ENCODE measurements at regions not wholly inside any gene's neighbourhood (a gene's known extent, or its start where the extent isn't known, plus 50 kb on each side); places are given as distances from the start of the nearest gene placed in this dataset.
A peak's percentile ranks its signal among the peaks of the same experiment; 100 is the strongest.

- POLR2A ChIA-PET = no interaction called here
- no peak for TF ChIP-seq CTCF (IDR thresholded peaks at IDR 0.05; ENCODE audit: insufficient read depth, low read depth, low read length)
- CTCF ChIA-PET = interaction anchor here (0.6 to 1.7 kb wide), 3 partner anchors 9 to 74 kb away, joined by 3 to 7 read pairs (median 6); no protein-coding TSS in a partner anchor
- DNase-seq (ENCODE audit: low read depth) = no peak
- no peak overlapping the region for H3K4me3 ChIP-seq (ENCODE audit: low read depth, low read length)
- no peaks in the 10 kb centered on the region for H3K36me3 ChIP-seq (ENCODE audit: control insufficient read depth, insufficient read depth, low read length)
- H3K27me3 ChIP-seq (ENCODE audit: control insufficient read depth, insufficient read depth, low read length) = no peaks in the 10 kb centered on the region
These were observed 56.0 kb upstream of the FNDC1 start for GRCh38 chr6:159113223-159113622.

DNA sequence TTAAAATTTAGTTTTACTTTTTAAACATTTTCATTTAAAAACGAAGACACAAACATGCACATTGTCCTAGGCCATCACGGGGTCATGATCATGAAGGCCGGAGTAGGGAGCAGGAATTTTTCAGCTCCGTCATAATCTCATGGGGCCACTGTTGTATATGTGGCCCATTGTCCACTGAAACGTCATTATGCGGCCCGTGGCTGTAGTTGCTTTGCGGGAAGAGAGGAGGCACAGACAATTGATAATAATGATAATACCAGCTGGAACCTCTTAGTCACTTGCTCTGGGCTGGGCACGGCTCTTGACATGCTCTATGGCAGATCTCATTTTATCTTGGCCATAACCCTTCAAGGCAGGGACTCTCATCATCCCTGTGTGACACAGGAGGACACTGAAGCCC is 56.5 kb upstream of the FNDC1 start:
- H3K27me3 ChIP-seq (ENCODE audit: control insufficient read depth, insufficient read depth, low read length) = no peaks in the 10 kb centered on the region; the same call in 1 of the 2 replicates
- no peaks in the 10 kb centered on the region for H3K36me3 ChIP-seq (ENCODE audit: control insufficient read depth, insufficient read depth, low read length)
- H3K4me3 ChIP-seq (ENCODE audit: low read depth, low read length) = no peak overlapping the region
- TF ChIP-seq CTCF (IDR thresholded peaks at IDR 0.05; ENCODE audit: insufficient read depth, low read depth, low read length) = no peak
- DNase-seq (ENCODE audit: low read depth) = no peak
- ChIA-PET POLR2A (no interaction called here), CTCF (interaction anchor here (0.6 to 1.7 kb wide), 3 partner anchors 8 to 73 kb away, joined by 3 to 7 read pairs (median 6); no protein-coding TSS in a partner anchor)

DNA sequence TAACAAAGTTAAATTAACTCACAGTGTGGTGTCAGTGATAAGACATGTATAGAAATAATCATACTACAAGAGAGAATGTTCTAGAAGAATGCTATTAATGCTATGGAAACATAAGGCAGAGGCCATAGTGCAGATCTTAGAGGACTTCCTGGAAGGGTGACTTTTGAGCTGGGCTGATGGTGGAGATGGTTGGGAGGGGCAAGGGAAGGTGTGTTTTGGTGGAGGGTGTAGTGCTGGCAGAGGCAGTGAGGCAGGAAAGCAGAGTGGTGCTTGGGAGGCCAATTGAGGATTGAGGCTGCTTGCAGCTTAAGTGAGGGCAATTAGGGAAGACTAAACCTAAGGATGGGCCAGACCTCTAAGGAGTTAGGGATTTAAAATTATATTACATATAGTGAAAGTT is 58.5 kb upstream of the FNDC1 start:
- ChIA-PET POLR2A (no interaction called here), CTCF (interaction anchor here (1.2 to 2.9 kb wide), 7 partner anchors 15 to 97 kb away, joined by 3 to 25 read pairs (median 11); partner anchors contain the start of gene TAGAP)
- Histone ChIP-seq H3K27me3 (ENCODE audit: control insufficient read depth, insufficient read depth, low read length) (no peaks in the 10 kb centered on the region; the same call in 1 of the 2 replicates), H3K4me3 (ENCODE audit: low read depth, low read length) (no peak overlapping the region), H3K36me3 (ENCODE audit: control insufficient read depth, insufficient read depth, low read length) (no peaks in the 10 kb centered on the region)
- no peak for DNase-seq (ENCODE audit: low read depth)
- no peak for TF ChIP-seq CTCF (IDR thresholded peaks at IDR 0.05; ENCODE audit: insufficient read depth, low read depth, low read length)

- ChIA-PET CTCF (interaction anchor here (0.6 to 2.9 kb wide), 23 partner anchors 9 to 302 kb away, joined by 3 to 25 read pairs (median 4); partner anchors contain the start of genes RSPH3 and TAGAP), POLR2A (interaction anchor here (0.5 kb wide), 1 partner anchor 27 kb away, joined by 3 read pairs; no protein-coding TSS in a partner anchor)
- Histone ChIP-seq H3K27me3 (ENCODE audit: control insufficient read depth, insufficient read depth, low read length) (no peaks in the 10 kb centered on the region; the same call in 1 of the 2 replicates), H3K36me3 (ENCODE audit: control insufficient read depth, insufficient read depth, low read length) (no peaks in the 10 kb centered on the region), H3K4me3 (ENCODE audit: low read depth, low read length) (no peak overlapping the region)
- peak; percentile 76 for TF ChIP-seq CTCF (IDR thresholded peaks at IDR 0.05; ENCODE audit: insufficient read depth, low read depth, low read length)
- peak; percentile 25 for DNase-seq (ENCODE audit: low read depth)
These were observed 59.2 kb upstream of the FNDC1 start for GRCh38 chr6:159110013-159110412.

DNA sequence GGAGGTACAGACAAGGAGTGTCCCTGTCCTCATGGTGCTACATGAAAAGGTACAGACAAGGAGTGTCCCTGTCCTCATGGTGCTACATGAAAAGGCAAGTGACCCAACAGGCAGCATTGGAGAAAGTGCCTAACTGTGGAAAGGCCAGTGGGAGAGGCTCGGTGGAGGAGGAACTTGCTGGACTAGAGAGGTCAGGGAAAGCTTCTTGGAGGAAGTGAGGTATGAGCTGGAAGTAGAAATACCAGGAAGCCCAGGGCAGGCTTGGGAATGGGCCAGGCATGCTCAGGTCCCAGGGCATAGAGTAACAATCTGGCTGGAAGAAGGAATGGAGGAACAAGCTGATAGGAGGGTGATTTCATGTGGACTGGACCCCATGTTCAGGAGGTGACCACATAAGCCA is 59.8 kb upstream of the FNDC1 start:
- Histone ChIP-seq H3K4me3 (ENCODE audit: low read depth, low read length) (no peak overlapping the region), H3K27me3 (ENCODE audit: control insufficient read depth, insufficient read depth, low read length) (no peaks in the 10 kb centered on the region; the same call in 1 of the 2 replicates), H3K36me3 (ENCODE audit: control insufficient read depth, insufficient read depth, low read length) (no peaks in the 10 kb centered on the region)
- TF ChIP-seq CTCF (IDR thresholded peaks at IDR 0.05; ENCODE audit: insufficient read depth, low read depth, low read length) = no peak
- DNase-seq (ENCODE audit: low read depth) = no peak
- POLR2A ChIA-PET = no interaction called here
- CTCF ChIA-PET = interaction anchor here (0.9 to 2.9 kb wide), 18 partner anchors 10 to 301 kb away, joined by 3 to 25 read pairs (median 4); partner anchors contain the start of genes RSPH3 and TAGAP
